HL-60 (cell line): ENCODE measurements at regions not wholly inside any gene's neighbourhood (a gene's known extent, or its start where the extent isn't known, plus 50 kb on each side); places are given as distances from the start of the nearest gene placed in this dataset.

Experiments used
- CTCF ChIP-seq: IDR thresholded peaks from one replicate; pipeline ENCODE4 v1.5.1; 2011; ENCODE audit warnings: low read length, control low read depth, inconsistent platforms; ENCODE audit not compliant: insufficient read depth
- POLR2AphosphoS5 ChIP-seq: IDR thresholded peaks from 2 replicates; pipeline ENCODE4 v1.6.1; 2012; ENCODE audit warnings: low read depth
- REST ChIP-seq: IDR thresholded peaks from 2 replicates; pipeline ENCODE4 v1.6.1; 2012; ENCODE audit warnings: low read depth; ENCODE audit not compliant: insufficient replicate concordance
- SPI1 ChIP-seq: IDR thresholded peaks from 2 replicates; pipeline ENCODE4 v1.6.1; 2012; ENCODE audit warnings: low read depth, mild to moderate bottlenecking, borderline replicate concordance

DNA sequence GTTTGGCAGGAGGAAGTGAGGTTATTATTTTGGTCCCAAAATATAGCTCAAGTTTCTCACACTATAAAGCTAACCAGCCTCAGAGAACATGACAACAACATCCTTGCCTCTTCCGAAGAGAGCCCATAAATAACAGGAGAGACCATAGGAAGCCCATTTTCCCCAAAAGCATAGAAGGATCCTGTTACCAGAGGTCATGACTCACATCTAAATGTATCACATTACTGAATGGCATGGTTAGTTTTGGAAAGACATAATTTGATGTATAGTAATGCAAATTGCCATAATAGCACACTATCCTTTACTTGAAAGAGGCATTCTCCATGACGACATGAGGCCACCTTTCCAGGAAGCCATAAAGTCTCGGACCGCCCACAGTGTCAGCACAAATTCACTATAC is 238.8 kb upstream of the GRIA3 start:
- TF ChIP-seq POLR2AphosphoS5 = no peak
- TF ChIP-seq CTCF = no peak
- no peak for TF ChIP-seq REST
- no peak for TF ChIP-seq SPI1
